ENCODE measurements at regions not wholly inside any gene's neighbourhood (a gene's known extent, or its start where the extent isn't known, plus 50 kb on each side); places are given as distances from the start of the nearest gene placed in this dataset.

DNA sequence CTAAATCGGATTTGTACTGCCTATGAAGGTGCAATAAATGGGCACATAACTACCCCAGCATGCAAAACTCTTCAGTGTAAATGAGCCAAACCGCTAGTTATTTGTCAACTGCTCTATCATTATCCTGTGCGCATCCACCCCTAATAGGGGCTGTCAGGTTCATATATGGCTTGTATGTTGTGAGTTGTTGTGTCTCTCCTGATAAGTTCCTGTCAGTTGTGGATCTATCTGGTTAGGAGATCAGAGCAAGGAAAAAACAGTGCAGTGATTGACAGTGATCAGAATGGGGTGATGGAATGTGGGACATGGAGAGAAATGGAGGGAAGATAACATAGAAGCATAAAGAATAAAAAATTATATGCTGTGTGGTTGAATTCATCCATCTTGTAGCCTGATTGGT is 686.9 kb upstream of the ID4 start:
- no peak for DNase-seq (ENCODE audit: low read depth, low spot score)
- CTCF ChIA-PET: no interaction called here
- no peak for TF ChIP-seq CTCF (IDR thresholded peaks at IDR 0.05; ENCODE audit: insufficient read depth, low read length, missing control alignments)
- H3K4me3 ChIP-seq (ENCODE audit: low read depth, low read length): no peak overlapping the region
- POLR2A ChIA-PET: no interaction called here

DNA sequence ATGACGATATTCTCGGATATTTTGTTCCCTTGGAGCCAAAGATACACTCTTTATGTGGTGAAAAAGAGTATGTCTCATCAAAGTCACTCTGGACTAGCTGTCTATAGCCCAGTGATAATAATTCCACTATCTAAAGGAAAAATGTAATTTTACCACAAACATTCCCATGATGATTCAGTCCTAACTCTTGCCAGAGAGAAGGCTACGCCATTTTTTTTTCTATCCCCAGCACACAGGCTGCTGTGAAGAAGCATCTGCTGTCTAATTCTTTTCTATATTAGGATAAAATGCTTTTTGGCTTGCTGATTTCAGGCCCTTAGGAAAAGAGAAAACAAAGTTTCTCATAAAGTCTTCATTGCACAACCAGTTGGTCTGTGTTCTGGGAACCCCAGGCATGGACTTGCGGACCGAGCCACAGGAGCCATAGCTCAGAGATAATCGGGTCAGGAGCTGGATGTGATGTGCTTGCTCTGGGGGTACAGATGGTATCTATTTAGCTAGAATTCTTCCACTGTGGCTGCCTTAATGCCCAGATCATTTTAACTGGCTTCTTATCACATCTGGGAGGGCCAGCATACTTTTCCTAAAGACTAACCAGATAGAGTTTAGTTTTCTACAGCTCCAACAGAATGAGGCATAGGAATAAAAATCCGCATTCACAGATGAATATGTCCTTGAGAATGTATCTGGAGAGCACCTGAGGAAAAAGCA is 683.7 kb upstream of the ID4 start:
- no peak for DNase-seq (ENCODE audit: low read depth, low spot score)
- POLR2A ChIA-PET: no interaction called here

DNA sequence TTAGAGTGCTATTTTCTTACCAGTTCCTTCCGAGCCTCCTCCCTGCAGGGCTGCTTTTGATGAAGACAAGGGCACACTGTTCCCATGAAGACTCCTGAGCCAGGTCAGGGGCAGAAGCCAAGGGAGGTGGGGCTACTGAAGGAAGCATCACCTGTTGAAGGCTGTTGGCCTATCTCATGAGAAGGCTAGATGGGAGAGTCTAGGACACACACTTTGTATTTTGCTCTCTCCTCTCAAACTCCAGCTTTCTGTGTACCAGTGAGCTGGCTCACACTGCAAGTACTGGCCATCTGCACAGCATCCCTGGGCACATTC is 683.2 kb upstream of the ID4 start:
- ChIA-PET CTCF (interaction anchor here (0.6 kb wide), 1 partner anchor 668 kb away, joined by 3 read pairs; no protein-coding TSS in a partner anchor), POLR2A (no interaction called here)
- H3K4me3 ChIP-seq (ENCODE audit: low read depth, low read length): no peak overlapping the region
- no peak for DNase-seq (ENCODE audit: low read depth, low spot score)
- TF ChIP-seq CTCF (IDR thresholded peaks at IDR 0.05; ENCODE audit: insufficient read depth, low read length, missing control alignments): no peak

More for the DNA sequence above, 683.7 kb upstream of the ID4 start:
- CTCF ChIA-PET: interaction anchor here (0.6 kb wide), 1 partner anchor 668 kb away, joined by 3 read pairs; no protein-coding TSS in a partner anchor
- H3K4me3 ChIP-seq (ENCODE audit: low read depth, low read length): no peak overlapping the region
- TF ChIP-seq CTCF (IDR thresholded peaks at IDR 0.05; ENCODE audit: insufficient read depth, low read length, missing control alignments): no peak

GRCh38 chr6:19156443-19156842 is 680.7 kb upstream of the ID4 start:
- no peak overlapping the region for H3K4me3 ChIP-seq (ENCODE audit: low read depth, low read length)
- no peak for TF ChIP-seq CTCF (IDR thresholded peaks at IDR 0.05; ENCODE audit: insufficient read depth, low read length, missing control alignments)
- POLR2A ChIA-PET: no interaction called here
- CTCF ChIA-PET: no interaction called here
- DNase-seq (ENCODE audit: low read depth, low spot score): no peak

- POLR2A ChIA-PET: no interaction called here
- CTCF ChIA-PET: no interaction called here
- no peak overlapping the region for H3K4me3 ChIP-seq (ENCODE audit: low read depth, low read length)
Observed at GRCh38 chr6:19157486-19157885, 679.7 kb upstream of the ID4 start.

GRCh38 chr6:19158586-19158985 is 678.6 kb upstream of the ID4 start:
- H3K4me3 ChIP-seq (ENCODE audit: low read depth, low read length): no peak overlapping the region
- TF ChIP-seq CTCF (IDR thresholded peaks at IDR 0.05; ENCODE audit: insufficient read depth, low read length, missing control alignments): no peak
- ChIA-PET CTCF (no interaction called here), POLR2A (no interaction called here)
- no peak for DNase-seq (ENCODE audit: low read depth, low spot score)

More at GRCh38 chr6:19157486-19157885, 679.7 kb upstream of the ID4 start:
- DNase-seq (ENCODE audit: low read depth, low spot score): no peak
- no peak for TF ChIP-seq CTCF (IDR thresholded peaks at IDR 0.05; ENCODE audit: insufficient read depth, low read length, missing control alignments)

Measured in AG04449 (cell line).